ENCODE measurements at regions not wholly inside any gene's neighbourhood (a gene's known extent, or its start where the extent isn't known, plus 50 kb on each side); places are given as distances from the start of the nearest gene placed in this dataset.

DNA sequence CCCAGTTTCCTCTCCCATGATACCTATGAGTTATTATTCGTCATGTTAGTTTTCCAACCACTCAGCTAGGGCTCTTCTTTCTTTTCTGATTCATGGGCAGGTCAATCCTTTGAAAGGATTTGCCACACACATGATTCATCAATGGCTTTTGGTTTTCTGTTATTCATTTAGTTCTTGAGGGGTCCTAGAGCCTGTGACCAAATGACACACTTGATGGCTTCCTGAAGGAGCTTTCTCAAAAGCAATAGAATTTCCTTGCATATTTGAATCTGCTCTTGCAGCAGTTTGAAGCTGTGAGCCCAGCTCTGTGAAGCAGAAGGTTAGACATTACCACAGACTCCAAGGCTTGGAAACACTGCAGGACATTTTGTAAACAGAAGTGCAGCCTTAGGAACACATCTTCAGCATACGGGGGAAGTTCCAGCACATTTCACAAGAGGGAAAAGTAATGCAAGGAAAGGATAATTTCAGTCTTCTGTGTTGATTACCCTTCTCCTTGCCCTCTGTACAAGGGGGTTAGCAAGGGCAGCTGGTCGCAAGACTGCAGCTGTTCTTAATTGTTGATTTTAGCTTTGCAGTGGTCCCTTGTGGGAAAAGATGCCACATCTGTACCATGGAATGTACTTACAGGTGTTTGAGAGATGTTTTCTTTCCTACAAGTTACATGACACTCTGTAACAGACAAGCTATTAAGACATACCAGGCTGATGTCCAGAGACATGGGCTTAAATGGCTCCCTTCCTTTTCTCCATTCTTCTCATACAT, 338.6 kb downstream of the KCNRG start:
- TF ChIP-seq, protein P1, sequence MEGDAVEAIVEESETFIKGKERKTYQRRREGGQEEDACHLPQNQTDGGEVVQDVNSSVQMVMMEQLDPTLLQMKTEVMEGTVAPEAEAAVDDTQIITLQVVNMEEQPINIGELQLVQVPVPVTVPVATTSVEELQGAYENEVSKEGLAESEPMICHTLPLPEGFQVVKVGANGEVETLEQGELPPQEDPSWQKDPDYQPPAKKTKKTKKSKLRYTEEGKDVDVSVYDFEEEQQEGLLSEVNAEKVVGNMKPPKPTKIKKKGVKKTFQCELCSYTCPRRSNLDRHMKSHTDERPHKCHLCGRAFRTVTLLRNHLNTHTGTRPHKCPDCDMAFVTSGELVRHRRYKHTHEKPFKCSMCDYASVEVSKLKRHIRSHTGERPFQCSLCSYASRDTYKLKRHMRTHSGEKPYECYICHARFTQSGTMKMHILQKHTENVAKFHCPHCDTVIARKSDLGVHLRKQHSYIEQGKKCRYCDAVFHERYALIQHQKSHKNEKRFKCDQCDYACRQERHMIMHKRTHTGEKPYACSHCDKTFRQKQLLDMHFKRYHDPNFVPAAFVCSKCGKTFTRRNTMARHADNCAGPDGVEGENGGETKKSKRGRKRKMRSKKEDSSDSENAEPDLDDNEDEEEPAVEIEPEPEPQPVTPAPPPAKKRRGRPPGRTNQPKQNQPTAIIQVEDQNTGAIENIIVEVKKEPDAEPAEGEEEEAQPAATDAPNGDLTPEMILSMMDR (conservative IDR thresholded peaks at IDR 0.05; ENCODE audit: low read depth, low read length) = no peak
- TF ChIP-seq EZH2 (IDR thresholded peaks at IDR 0.05; ENCODE audit: borderline replicate concordance, low read depth, low read length, poor library complexity, severe bottlenecking) = no peak
